Cardiac fibroblast (primary cell): ENCODE measurements at regions not wholly inside any gene's neighbourhood (a gene's known extent, or its start where the extent isn't known, plus 50 kb on each side); places are given as distances from the start of the nearest gene placed in this dataset.

Experiments
- DNase-seq, 2 donors: peaks; one replicate each; pipeline versions ENCODE4 v3.0.0 to v3.0.0-alpha.2; 2010; ENCODE audit warnings: low read depth in 2 of 2
- H3K4me3 ChIP-seq, 2 donors: replicated peaks in 1 of 2; 1 replicate in 1 of 2; 2 replicates in 1 of 2; pipeline ENCODE4 v1.5.1; 2011; ENCODE audit warnings: low read depth in 2 of 2, low read length in 2 of 2, mild to moderate bottlenecking in 2 of 2, moderate library complexity in 1 of 2
- CTCF ChIP-seq: IDR thresholded peaks from one replicate; pipeline ENCODE4 v1.5.1; 2011; ENCODE audit warnings: low read depth, mild to moderate bottlenecking, low read length, inconsistent platforms

- DNase-seq: no peak
- H3K4me3 ChIP-seq: no peak overlapping the region
Measured at GRCh38 chr5:124365361-124365801, 381.1 kb downstream of the ZNF608 start.

DNA sequence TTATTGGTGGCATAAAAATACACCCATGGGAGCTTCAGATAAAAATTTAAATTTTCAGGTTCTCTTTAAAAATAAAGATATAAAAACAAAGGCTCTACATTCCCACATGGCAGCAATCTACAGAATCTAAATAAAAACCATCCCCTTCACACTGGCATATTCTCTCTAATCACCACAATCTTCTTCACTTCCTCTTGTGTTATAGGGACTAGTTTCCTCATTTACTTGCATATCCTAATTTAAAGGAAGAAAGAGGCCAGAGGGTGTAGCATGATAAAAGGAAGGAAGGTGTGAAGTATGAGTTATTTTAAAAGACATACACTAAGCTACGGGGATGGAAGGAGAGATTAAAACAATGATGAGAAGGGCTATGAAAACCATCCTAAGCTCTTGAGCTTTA lies 390.5 kb downstream of the ZNF608 start:
- no peak for DNase-seq
- no peak overlapping the region for H3K4me3 ChIP-seq
- TF ChIP-seq CTCF: no peak

More at GRCh38 chr5:124365361-124365801, 381.1 kb downstream of the ZNF608 start:
- TF ChIP-seq CTCF: no peak

GRCh38 chr5:124353016-124353415 lies 393.4 kb downstream of the ZNF608 start:
- DNase-seq: no peak
- no peak for TF ChIP-seq CTCF
- no peak overlapping the region for H3K4me3 ChIP-seq

DNA sequence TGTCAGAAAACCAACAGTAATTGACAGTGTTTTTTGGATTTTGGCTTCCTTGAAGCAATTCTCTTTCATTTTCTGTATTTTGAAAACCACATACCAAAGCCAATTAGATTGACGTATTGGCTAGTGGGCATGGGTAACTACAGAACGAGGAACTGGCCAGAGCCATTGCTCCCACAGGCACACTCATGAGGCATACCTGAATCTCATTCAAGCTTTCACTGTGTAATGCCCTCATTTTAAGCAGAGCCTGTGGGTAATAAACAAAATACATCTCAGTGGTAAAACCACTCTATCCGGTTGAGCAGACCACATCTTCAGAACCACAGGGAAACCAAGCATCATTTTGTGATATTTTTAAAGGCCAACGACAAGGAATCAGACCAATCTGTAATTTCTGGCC lies 394.1 kb downstream of the ZNF608 start:
- DNase-seq: no peak
- TF ChIP-seq CTCF: no peak
- no peak overlapping the region for H3K4me3 ChIP-seq

GRCh38 chr5:124349931-124350330 lies 396.5 kb downstream of the ZNF608 start:
- no peak for TF ChIP-seq CTCF
- no peak for DNase-seq
- no peak overlapping the region for H3K4me3 ChIP-seq

GRCh38 chr5:124343451-124343867 lies 403.0 kb downstream of the ZNF608 start:
- DNase-seq: peak; percentile 86

More at GRCh38 chr5:124343451-124343867, 403.0 kb downstream of the ZNF608 start:
- no peak for TF ChIP-seq CTCF
- H3K4me3 ChIP-seq: no peak overlapping the region
